Dermis blood vessel endothelial cell (primary cell): ENCODE measurements at regions not wholly inside any gene's neighbourhood (a gene's known extent, or its start where the extent isn't known, plus 50 kb on each side); places are given as distances from the start of the nearest gene placed in this dataset.

Experiments used
- DNase-seq: peaks from one replicate; pipeline ENCODE4 v3.0.0; 2010

DNA sequence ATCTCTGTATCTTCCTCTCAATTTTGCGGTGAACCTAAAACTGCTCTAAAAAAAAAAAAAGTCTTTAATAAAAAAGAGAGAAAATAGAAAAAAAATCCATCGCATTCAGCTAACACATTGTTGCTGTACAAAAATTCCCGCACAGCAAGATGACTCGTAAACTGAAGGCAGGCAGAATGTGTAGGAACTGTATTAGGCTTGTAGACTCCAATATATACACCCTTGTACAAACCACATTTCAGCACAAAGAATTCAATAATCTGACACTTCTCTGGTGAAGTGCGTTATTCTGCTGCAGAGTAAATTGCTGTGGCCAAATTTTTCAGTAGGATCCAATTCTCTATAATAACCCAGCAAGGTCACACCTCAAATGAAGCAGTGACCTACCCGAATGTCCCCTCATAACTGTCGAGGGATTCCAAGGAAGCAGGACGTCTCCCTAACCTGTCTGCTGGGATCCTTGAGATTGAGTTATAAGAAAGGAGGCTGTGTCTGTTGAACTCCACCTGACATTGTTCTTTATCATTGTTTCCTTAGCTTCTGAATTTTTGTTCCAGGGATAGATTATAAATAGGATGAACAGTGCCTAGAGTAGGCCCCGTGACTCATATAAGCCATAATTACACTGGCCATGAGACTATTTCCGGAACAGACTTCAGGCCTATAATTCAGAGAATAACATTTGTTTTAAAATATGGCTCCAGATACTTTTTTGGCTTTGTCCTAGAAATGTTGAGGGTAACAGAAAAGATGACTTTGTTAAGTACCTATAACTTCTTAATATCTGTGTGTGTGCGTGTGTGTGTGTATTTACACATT, 348.3 kb downstream of the PCDH7 start:
- peak; percentile 25 for DNase-seq

DNA sequence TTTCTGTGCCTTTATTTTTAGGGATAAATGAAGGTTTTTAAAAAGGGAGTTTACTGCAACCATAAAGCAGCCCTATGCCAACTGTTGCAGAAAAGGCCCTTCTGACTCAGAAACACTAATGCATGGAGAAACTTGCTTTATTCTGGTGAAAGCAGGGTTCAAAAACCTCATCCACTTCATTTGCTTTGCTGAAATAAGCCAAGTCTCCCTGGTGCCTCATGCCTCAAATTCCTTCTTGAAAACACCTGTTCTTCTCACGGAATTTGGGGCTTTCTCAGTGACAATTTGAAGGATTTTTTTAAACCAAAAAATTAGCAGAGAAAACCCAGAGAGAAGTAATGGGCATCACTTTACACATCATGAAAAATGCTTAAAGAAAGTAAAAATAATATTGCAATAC, 349.0 kb downstream of the PCDH7 start:
- no peak for DNase-seq

DNA sequence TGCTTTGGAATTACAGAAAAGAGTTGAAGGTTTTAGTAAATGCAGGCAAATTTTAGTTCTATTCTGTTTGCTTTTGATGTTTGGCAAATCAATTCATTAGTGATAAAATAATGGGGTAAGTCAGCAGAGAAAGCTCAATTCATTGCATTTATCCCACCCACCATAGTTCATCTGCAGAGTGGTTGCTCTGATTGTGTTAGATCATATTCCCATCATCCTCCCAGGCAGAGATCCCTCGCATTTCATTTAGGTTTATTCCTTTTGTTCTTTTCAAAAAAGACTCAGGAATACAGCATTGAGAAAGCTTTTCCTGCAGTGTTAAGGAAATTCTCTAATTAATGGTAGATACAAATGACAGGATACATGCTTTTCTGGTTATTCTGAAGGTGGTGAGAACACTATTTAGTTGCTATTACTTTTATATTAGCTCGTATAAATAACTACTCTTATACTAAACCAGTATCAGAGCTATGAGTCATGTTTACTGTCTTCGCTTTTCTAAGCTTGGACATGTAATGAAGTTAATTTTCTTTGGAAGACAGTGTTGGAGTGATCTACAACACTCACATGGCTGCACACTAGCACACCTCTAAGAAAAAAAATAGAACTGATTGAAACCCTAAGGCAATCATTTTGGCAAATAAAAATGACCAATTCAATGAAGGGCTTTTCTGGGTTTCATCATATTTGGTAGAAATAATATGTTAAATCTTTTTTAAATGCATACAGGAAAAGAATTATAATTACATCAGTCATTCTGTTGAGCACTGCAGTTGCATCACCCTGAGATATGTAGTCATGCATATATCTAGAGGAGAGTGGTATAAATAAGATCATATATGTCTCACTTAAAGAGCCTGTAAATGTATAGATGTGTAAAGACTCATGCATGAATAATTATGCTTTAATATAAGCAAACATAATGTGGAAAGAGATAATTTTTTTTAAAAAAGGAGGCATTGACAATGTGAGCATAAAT, 351.6 kb downstream of the PCDH7 start:
- no peak for DNase-seq

DNA sequence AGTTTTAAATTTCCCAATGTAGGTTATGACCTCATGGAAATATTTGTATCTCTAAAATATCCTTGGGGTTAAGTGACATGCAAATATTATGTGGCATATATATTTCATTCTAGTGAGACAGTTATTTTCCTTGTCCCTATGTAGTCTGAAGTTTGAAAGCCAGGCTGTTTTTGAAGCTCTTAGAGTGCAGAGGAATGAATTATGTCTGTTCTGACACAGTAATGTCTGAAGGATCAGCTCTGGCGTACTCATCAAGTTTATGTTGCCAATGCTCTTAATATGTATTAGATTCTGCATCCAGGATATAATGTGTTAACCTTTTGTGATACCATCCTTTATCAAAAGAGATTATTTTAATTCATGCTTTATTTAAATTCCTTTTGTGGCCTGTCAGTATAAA, 355.8 kb downstream of the PCDH7 start:
- DNase-seq: no peak

DNA sequence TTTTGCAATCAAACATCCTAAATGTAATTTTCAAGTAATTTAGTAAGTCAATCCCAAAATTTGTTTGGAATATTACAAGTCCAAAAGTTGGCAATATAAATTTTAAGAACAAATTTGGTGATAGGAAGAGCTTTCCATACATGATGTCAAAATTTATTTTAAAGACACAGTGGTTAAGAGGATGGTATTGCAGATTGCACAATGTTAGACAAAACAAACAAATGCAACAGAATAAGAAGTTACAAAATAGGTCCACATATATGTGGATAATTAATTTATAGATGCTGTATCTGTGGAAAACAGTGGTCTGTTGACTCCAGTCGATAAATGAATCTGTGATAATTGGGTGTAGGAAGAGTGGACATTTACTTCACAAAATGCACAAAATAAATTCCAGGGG, 358.5 kb downstream of the PCDH7 start:
- no peak for DNase-seq

DNA sequence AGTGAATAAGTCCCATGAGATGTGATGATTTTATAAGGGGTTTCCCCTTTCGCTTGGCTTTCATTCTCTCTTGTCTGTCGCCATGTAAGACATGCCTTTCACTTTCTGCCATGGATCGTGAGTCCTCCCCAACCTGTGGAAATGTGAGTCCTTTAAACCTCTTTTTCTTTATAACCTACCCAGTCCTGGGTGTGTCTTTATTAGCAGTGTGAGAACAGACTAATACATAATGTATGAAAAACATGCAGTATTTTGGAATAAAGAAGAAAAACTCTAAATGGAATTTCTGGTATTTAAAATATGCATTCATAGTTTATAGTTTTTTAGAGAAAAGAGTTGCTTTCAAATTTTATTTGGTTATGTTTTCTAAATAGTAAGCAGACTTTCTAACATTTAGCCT, 360.7 kb downstream of the PCDH7 start:
- no peak for DNase-seq

DNA sequence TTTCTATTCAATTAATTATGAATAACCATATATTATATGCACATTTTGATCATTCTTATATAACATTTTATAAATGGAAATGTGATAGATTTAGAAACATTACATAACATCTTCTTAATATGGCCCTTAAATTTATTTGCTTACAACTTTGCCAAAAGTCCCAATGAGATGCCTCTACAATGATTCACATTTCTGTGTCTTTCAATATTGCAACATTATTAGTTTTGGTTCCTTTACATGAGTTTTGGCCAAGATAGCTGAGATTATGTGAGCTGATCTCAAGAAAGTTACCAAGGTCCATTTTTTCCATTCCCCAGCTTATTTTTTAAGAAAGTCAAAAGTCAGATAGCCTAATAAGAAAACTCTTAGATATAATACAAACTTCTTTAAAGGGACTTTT, 361.2 kb downstream of the PCDH7 start:
- DNase-seq: no peak

DNA sequence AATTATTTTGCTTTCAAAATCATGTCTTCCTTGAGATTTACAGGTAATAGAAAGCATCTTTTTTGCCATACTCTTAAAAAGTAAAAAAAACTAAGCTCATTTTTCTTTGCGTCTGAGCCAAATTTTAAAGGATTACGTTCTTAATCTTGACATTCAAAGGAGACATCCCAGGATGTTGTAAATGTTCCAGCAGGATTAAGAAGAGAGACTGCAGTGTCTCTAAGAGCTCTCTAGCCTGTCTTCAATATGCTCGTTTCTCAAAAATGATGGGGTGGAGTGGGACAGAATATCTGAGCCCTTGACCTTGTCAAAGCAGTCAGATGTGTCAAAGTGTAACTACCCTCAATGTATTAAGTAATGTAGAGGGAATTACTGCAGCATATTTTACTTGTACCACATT, 363.3 kb downstream of the PCDH7 start:
- DNase-seq: no peak

DNA sequence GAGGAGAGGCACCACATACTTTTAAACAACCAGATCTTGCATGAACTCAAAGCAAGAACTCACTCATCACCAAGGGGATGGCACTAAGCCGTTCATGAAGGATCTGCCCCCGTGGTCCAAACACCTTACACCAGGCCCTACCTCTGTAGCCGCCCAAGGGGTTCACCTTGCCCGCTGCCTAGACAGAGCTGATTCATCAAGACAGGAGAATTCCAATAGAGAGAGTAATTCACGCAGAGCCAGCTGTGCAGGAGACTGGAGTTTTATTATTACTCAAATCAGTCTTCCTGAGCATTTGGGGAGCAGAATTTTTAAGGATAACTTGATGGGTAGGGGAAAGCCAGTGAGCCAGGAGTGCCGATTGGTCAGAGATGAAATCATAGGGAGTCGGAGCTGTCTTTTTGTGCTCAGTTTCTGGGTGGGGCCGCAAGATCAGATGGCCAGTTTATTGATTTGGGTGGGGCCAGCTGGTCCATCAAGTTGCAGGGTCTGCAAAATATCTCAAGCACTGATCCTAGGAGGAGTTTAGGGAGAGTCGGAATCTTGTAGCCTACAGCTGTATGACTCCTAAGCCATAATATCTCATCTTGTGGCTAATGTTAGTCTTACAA, 364.7 kb downstream of the PCDH7 start:
- DNase-seq: no peak

DNA sequence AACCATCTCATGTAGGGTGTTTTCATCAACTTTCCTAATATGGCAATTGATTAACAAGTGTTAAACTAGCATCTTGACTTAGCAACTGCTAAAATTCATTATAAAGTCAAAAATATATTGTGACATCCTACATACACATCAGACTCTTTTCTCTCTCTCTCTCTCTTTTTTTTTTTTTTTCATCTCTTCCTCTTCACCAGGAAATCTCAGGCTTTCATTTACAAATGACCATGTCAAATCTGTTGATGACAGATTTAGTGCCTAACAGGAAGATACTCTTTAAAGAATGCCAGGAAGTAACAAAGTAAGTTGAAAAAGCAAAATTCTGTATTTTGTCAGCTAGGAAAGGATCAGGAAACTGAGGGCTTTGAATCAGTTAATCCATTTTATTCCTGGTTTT, 365.5 kb downstream of the PCDH7 start:
- DNase-seq: peak; percentile 37

DNA sequence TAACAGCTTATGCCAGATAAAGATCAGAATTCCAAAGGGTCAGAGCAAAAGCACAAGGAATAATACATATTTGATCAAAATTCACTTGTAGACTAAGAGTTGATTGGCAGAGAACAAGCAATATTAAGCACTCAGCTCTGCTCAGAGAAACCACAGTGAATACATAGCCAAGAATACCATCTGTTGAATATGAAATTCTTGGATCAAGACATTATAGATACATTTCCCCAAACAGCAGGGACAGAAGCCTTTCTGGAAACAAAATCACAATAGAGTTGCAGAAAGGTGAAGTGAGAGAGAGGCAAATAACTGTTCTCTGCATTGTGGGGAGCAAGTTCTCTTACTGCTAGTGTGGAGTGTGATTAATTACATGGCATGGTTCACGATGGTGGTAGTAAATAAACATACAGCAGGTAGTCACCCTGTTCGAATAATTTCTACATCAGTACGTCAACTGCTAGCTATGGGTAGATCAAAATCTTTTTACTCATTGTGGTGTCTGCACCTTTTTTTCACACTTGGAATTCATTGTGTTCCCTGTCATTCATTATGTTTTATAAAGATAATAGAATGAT, 366.7 kb downstream of the PCDH7 start:
- DNase-seq: no peak

DNA sequence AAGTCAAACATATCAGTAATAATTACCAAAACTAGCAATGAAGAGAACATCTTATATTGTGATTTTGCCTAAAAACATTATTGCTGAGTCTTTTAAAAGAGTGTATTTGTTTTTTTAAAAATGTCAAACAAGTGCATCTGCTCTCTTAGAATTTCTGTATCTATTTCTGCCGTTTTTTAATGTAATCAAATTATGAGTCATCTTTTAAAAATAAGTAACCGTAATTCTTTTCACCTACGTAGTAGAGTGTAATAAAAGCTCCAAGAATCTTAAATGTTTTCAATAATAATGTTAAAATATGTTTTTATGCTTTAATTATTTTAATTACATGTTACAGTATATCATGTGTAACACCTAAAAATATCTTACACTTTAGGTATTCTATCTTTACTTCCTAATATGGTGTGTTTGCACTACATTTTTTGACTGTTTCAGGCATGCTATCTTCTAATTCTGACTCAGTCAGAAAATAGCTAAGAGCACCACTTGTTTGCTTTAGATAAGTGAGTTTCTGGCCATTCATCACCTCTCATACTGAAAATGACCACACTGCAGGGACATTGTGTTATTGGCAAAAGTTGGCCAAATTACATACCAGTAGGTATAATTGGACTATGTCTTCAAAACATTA, 368.5 kb downstream of the PCDH7 start:
- DNase-seq: peak; percentile 34

DNA sequence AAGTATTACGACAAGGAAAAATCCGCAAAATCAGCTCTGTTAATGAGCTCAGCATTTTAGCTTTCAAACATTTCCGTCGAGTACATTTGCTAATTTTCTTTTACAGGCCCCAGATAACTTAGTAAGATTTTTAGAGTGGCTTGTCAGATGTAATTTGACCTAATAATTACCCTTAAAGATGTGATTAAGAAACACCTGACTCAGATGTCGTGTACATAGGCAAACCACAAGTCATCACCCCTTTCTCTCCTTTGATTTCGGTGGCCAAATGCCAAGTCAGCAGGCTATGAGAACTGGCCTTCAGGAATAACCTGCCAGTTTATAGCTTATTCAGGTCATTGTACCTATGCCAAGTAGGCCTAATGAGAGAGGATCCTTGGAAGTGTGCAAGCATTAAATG, 369.6 kb downstream of the PCDH7 start:
- peak; percentile 42 for DNase-seq

DNA sequence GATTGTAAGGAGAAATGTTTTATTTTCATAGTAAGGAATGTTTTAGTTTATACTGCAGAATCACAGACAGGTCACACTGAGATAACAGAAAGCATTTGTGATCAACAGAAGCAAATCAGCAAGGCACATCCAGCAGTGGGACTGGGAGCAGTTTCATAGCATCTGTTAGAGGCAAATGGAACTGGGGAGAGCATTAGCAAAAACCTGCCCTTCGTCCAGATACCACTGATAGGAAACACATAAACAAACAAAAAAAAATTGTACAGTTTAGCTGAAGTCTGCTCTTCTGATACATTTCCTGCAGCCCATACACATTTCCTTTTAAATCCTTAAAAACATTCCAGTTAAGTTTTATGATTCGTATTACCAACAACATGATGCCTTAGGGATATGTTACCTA, 374.3 kb downstream of the PCDH7 start:
- DNase-seq: peak; percentile 9

DNA sequence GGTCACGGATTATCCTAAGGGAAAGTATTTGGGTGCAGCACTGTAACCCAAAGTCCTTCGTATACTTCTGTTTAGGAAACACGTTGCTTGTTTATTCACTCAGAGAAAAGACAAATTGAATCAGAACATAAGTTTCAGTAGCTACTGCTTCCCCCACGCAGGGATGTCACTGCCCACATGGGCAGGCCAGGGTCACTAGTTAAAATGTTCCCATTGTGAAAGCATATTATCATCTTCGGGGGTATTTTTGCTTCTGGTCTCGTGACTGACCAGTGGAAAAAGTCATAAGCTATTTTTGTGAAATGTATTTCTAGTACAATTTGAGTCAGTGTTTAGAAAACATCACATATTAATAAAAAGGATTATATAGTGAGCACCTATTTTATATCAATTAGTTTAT, 377.8 kb downstream of the PCDH7 start:
- no peak for DNase-seq

DNA sequence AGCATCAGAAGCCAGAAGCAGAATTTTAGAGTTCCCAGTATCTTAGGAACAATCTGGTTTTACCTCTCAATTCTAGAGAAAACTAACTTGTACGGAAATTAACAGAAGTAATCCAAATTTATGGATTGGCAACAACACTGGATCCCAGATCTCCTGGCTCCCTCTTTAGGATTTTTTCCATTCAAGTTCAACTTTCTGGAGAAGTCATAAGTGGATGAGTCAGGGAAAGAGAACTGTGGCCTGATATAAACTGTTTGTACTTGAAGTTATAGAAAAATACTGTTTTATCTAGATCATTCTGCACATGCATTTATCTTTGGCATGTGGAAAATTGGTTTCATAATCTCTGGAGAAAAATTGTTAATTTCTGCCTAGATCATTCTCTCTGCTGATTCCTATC, 380.4 kb downstream of the PCDH7 start:
- no peak for DNase-seq

DNA sequence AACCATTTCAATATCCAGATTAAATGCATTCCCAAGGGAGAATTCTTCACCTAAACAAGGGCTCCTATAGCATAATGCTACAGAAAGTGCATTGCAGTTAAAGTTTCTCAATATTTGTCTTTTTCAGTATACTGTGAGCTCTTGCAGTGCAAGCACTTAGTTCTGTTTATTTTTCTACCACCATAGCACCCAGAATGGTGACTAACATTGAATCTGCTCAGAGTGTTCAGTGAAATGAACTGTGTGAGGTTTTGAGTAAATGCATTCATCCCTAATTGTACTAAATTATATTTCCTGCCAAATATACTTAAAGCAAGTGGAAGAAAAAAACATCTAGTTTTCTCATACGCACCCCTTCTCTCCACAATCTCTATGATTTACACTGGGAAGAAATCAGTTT, 383.9 kb downstream of the PCDH7 start:
- DNase-seq: no peak

DNA sequence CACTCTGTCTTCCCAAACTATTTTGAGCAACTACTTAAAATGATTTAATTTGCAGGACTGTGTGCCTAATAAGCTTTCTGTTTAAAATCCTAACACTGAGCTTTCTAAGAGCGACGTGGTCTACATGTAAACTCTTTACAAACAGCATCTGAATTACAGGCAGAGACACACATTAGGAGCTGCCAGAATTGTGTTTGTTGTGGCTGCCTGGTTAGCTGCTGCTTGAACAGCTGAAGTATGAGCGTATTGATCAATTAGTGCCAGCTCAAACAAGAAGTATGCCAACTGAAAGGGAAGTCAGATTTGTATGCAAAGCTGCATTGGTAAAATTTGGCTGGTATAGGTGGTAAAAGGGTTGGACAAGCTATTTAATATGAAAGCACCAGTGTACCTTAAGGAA, 384.4 kb downstream of the PCDH7 start:
- DNase-seq: no peak

DNA sequence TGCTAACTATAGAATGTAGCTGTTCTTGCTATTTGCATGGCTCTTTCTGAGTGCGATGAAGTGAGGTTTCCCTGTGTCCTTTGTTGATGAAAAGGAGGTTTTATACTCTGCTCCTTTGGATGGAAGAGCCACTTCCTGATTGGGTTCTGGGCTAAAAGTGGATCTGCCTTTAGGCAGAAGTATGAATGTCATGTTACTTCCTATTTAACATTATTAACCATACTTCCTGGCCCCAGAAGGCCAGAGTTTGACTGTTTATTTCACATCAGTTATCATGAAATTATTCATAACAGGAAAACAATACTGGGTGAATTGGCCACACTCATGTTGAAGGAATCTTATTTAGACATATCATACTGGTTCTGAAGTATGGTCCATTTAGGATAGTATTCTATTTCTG, 386.2 kb downstream of the PCDH7 start:
- no peak for DNase-seq

DNA sequence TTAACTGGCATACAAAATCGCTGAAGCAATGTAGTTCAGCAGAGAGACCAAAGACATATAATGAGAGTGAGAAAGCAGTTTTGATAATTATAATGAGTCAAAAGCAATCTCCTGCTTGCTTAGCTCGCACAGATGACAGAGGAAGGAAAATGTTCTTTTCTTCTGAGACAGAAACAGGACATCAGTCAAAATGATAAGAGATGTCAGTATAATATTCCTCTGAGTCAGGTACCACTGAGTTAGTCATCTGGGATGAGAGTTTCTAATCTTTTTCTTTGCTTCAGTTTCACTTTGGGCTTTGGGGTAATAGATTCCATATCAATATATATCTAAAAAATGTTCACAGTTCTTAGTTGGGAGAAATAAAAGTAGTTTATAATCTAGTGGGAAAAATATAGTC, 387.2 kb downstream of the PCDH7 start:
- no peak for DNase-seq

DNA sequence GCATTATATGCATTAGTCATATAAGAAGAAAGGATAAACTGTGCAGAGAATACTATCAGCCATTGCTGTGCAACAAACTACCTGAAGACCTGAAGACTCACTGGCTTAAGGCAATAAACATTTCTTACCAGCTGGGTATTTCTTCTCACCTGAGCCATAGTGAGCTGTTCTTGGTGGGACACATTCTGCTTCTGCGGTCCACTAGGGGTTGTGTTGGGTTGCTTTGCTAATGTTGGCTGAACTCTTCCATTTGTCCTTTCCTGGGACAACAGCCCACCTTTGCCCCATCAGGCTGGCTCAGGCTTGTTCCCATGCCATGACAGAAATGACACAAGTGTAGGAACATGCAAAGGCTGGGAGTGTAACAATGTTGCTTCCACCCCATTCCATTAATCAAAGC, 388.6 kb downstream of the PCDH7 start:
- no peak for DNase-seq

DNA sequence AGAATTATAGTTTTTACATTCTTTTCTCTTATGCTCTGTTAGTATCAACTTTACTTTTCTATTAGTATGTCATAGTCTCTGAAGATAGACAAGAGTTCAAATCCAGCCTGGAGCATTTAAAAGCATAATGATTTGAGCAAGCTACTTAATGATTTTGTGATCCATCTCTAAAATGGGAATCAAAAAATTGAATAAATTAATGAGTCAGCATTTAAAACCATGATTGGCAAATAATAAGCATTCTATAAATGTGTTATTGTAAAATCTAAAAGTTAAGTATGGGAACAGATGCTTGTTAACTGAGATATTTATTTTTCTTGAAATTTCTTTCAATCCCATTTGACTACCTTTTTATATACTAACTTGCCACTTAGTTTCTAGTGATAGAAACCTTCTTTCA, 391.6 kb downstream of the PCDH7 start:
- DNase-seq: no peak

DNA sequence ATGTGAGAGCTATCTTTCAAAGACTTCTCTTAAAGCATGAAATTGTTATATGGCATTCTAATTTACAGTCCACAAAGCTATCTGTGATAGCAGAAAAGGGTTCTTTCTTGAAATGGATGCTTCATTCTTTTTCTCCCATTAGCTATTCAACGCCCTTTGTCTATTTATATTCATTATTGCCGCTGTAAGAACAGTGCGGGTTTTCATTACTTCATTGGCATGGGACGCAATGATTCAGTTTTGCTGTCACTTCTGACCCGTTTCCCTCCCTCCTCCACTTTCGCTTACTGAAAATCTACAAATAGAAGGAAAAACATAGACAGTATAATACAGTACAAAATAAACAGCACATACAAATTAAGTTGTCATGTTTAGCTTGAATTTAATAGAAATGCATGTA, 394.6 kb downstream of the PCDH7 start:
- no peak for DNase-seq
